ENCODE measurements at regions not wholly inside any gene's neighbourhood (a gene's known extent, or its start where the extent isn't known, plus 50 kb on each side); places are given as distances from the start of the nearest gene placed in this dataset.

GRCh38 chr12:92034083-92034482 lies 111.6 kb downstream of the BTG1 start:
- TF ChIP-seq CTCF (conservative IDR thresholded peaks at IDR 0.05; ENCODE audit: low read depth, low read length) (no peak), EZH2 (IDR thresholded peaks at IDR 0.05; ENCODE audit: borderline replicate concordance, low read depth, low read length, poor library complexity, severe bottlenecking) (no peak)

All from A673 (cell line).